Esophagus muscularis mucosa (tissue), 4 donors: ENCODE measurements at regions not wholly inside any gene's neighbourhood (a gene's known extent, or its start where the extent isn't known, plus 50 kb on each side); places are given as distances from the start of the nearest gene placed in this dataset.

ENCODE experiments used
- DNase-seq: peaks from one replicate; pipeline ENCODE4 v3.0.0-alpha.2; 2017; ENCODE audit errors: extremely low spot score
- H3K27ac ChIP-seq, 4 donors: fragments of 200-600 bp; sonication (generic); replicated peaks in 1 of 4; 1 replicate in 3 of 4; 2 replicates in 1 of 4; pipeline ENCODE4 v1.5.1; 2016 to 2019; ENCODE audit warnings: mild to moderate bottlenecking in 1 of 4
- H3K27me3 ChIP-seq, 4 donors: fragments of 200-600 bp; sonication (generic); one replicate each; pipeline versions ENCODE4 v1.5.1 to v1.6.0; 2016 to 2019
- H3K36me3 ChIP-seq, 4 donors: fragments of 200-600 bp; sonication (generic); one replicate each; pipeline ENCODE4 v1.5.1; 2016 to 2019
- H3K4me1 ChIP-seq, 4 donors: fragments of 200-600 bp; sonication (generic); one replicate each; pipeline ENCODE4 v1.5.1; 2016 to 2019
- H3K4me3 ChIP-seq, 4 donors: fragments of 200-600 bp; sonication (generic); 1 replicate in 2 of 4; 2 replicates in 2 of 4; pipeline ENCODE4 v1.5.1; 2016 to 2019; ENCODE audit warnings: mild to moderate bottlenecking in 4 of 4, moderate library complexity in 1 of 4
- H3K9me3 ChIP-seq, 4 donors: fragments of 200-600 bp; sonication (generic); 1 replicate in 3 of 4; 2 replicates in 1 of 4; pipeline ENCODE4 v1.5.1; 2016 to 2019
- EP300 ChIP-seq: sonication (generic); formaldehyde crosslinking; IDR thresholded peaks from one replicate; pipeline ENCODE4 v1.6.1; 2017; ENCODE audit warnings: antibody characterized with exemption
- POLR2A ChIP-seq: fragments of 450-650 bp; IDR thresholded peaks from one replicate; pipeline ENCODE4 v1.6.1; 2017; ENCODE audit warnings: antibody characterized with exemption, moderate library complexity, mild to moderate bottlenecking, low read depth
- POLR2AphosphoS5 ChIP-seq, 2 donors: sonication (generic); formaldehyde crosslinking; IDR thresholded peaks; one replicate each; pipeline ENCODE4 v1.6.1; 2017; ENCODE audit warnings: antibody characterized with exemption in 2 of 2
- WGBS: methylation state at CpG from one replicate; pipeline ENCODE4 v1.1.5; 2018; 5-methylcytosine and 5-hydroxymethylcytosine counted together
- intact Hi-C: fragments of 100-400 bp; cut with DNase I; formaldehyde crosslinking; loops from one replicate; pipeline ENCODE4 v1.15.1; 2023
- TF ChIP-seq, protein P1 (sequence below), 3 experiments: fragments of 200-600 bp in 2 of 3; fragments of 450-650 bp in 1 of 3; sonication (generic) in 2 of 3; IDR thresholded peaks; one replicate each; pipeline ENCODE4 v1.5.1; 2017 to 2019; ENCODE audit warnings: antibody characterized with exemption in 3 of 3, mild to moderate bottlenecking in 2 of 3, moderate library complexity in 1 of 3

DNA sequence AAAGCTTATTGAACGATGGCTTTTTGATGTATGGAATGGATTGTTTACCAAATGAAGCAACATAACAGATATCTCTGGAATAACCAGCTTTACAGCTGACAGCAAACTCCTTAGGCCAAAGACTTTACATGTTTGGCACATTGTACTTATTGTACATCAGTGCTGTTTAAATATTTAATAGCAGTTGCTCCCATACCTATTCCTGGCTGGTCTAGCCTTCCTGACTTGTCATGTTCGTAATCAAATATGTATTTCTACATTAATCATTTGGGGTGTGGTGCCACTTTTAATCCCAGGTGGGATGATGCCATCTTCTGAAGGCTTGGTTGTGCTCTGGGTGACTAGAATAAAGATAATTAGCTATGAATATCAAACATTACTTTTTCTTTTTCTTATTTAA, 67.4 kb upstream of the FRY start:
- intact Hi-C loops = no loop called here
- Histone ChIP-seq H3K4me3 (no peak overlapping the region), H3K9me3 (no peaks in the 10 kb centered on the region), H3K27me3 (no peaks in the 10 kb centered on the region), H3K27ac (no peak overlapping the region), H3K4me1 (peaks cover 4 to 22% (median 8%) of the 10 kb centered on the region in 4 donors), H3K36me3 (no peaks in the 10 kb centered on the region)
- TF ChIP-seq POLR2AphosphoS5 (IDR thresholded peaks at IDR 0.05) = no peak
- TF ChIP-seq, protein P1, sequence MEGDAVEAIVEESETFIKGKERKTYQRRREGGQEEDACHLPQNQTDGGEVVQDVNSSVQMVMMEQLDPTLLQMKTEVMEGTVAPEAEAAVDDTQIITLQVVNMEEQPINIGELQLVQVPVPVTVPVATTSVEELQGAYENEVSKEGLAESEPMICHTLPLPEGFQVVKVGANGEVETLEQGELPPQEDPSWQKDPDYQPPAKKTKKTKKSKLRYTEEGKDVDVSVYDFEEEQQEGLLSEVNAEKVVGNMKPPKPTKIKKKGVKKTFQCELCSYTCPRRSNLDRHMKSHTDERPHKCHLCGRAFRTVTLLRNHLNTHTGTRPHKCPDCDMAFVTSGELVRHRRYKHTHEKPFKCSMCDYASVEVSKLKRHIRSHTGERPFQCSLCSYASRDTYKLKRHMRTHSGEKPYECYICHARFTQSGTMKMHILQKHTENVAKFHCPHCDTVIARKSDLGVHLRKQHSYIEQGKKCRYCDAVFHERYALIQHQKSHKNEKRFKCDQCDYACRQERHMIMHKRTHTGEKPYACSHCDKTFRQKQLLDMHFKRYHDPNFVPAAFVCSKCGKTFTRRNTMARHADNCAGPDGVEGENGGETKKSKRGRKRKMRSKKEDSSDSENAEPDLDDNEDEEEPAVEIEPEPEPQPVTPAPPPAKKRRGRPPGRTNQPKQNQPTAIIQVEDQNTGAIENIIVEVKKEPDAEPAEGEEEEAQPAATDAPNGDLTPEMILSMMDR (IDR thresholded peaks at IDR 0.05) = no peak
- no peak for TF ChIP-seq EP300
- no peak for TF ChIP-seq POLR2A
- whole genome bisulfite sequencing = 88% methylated on average over 2 of the region's 2 CpGs
- no peak for DNase-seq

DNA sequence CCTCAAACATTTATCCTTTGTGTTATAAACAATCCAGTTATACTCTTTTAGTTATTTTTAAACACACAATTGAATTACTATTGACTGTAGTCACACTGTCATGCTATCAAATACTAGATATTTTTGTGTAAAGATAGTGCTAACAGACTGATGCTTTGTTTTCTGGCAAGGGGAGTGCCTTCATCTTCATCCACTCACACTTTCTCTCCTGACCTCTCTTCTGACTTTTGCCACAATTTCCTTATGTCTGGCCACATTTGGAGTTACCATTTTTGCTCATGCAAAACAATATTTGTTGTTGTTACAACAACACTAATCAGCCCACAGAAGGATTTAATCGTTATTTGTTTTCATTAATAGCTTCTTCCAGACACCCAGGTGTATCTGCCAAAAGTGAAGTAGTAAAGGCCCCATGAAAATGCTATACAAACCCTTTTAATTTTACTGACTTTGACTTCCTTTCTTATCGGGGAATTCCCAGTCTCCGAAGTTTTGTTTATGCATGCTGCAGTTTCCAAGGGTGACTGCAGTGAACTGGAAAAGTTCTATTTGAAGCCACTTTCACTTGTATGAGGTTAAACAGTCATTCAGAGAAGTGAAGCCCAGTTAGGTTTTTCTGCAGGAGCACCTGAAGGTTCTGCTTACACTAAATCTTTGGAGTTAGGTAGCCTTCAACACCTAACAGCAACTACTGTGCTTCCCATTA, 66.1 kb upstream of the FRY start:
- intact Hi-C loops = no loop called here
- Histone ChIP-seq H3K36me3 (no peaks in the 10 kb centered on the region), H3K27me3 (no peaks in the 10 kb centered on the region), H3K4me1 (peaks cover 7 to 27% (median 8%) of the 10 kb centered on the region in 4 donors), H3K27ac (no peak overlapping the region), H3K4me3 (no peak overlapping the region), H3K9me3 (no peaks in the 10 kb centered on the region)
- TF ChIP-seq EP300 = no peak
- TF ChIP-seq, protein P1 (IDR thresholded peaks at IDR 0.05) = no peak
- TF ChIP-seq POLR2A = no peak
- no peak for TF ChIP-seq POLR2AphosphoS5 (IDR thresholded peaks at IDR 0.05)
- no peak for DNase-seq
- 8% methylated on average over 3 of the region's 3 CpGs for WGBS

DNA sequence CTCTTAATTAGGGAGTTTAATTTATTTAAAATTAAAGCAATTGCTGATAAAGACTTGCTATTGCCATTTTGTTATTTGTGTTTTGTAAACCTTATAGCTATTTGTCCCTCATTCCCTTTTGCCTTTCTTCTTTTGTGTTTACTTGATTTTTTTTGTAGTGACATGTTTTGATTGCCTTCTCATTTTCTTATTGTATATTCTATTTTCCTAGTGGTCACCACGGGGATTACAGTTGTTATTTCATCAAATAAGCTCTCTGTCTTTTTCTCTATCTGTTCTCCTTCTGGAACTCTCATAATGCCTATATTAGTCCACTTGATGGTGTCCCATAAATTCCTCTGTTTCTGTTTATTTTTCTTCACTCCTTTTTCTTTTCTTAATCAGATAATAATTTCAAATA, 64.4 kb upstream of the FRY start:
- H3K27me3 ChIP-seq = no peaks in the 10 kb centered on the region
- no peaks in the 10 kb centered on the region for H3K9me3 ChIP-seq
- intact Hi-C loops = no loop called here
- H3K4me1 ChIP-seq = peaks cover 7 to 30% (median 8%) of the 10 kb centered on the region in 4 donors
- WGBS = 83% methylated on average over 1 of the region's 1 CpG
- no peak overlapping the region for H3K27ac ChIP-seq
- no peak overlapping the region for H3K4me3 ChIP-seq
- TF ChIP-seq, protein P1 (IDR thresholded peaks at IDR 0.05) = peak in 1 of 3 experiments; percentile 20
- no peak for TF ChIP-seq POLR2A
- DNase-seq = no peak
- H3K36me3 ChIP-seq = no peaks in the 10 kb centered on the region

DNA sequence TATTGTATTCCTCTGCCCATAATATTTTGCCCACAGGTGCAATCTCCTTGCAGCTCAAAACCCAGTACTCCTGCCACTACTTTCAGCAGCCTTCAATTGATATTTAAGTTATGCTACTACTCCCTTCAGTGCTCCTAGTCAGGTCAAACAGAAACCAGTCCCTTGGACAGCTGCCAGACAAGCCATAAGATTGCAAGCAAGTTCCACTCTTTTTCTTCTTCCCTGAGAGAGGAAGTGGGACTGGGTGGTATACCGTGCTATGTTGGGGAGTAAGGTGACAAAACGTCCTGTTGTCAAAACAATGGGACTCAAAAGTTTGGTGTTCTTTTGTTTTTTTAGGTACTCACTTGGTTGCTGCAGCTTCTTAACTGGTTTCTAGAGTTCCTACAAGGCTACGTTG, 63.1 kb upstream of the FRY start:
- peaks cover 7 to 34% (median 8%) of the 10 kb centered on the region in 4 donors for H3K4me1 ChIP-seq
- H3K4me3 ChIP-seq = no peak overlapping the region
- no peak overlapping the region for H3K27ac ChIP-seq
- H3K9me3 ChIP-seq = no peaks in the 10 kb centered on the region
- intact Hi-C loops = no loop called here
- no peaks in the 10 kb centered on the region for H3K27me3 ChIP-seq
- TF ChIP-seq, protein P1 (IDR thresholded peaks at IDR 0.05) = no peak
- no peak for TF ChIP-seq POLR2A
- no peak for TF ChIP-seq EP300
- TF ChIP-seq POLR2AphosphoS5 (IDR thresholded peaks at IDR 0.05) = no peak
- H3K36me3 ChIP-seq = no peaks in the 10 kb centered on the region
- WGBS = 71% methylated on average over 3 of the region's 3 CpGs
- DNase-seq = no peak
